Panc1 (cell line): ENCODE measurements at regions not wholly inside any gene's neighbourhood (a gene's known extent, or its start where the extent isn't known, plus 50 kb on each side); places are given as distances from the start of the nearest gene placed in this dataset.

Source experiments
- ATAC-seq: fragments of 200-7000 bp; cut with Tn5 transposase; 2 replicates; pipeline ENCODE4 v1.9.1; 2020; ENCODE audit warnings: mild to moderate bottlenecking, moderate library complexity
- BruUV-seq: library from RNA; stranded (reverse); fragments of 400-500 nt; replicated peaks from 2 replicates; lab custom pipeline; 2021; lab: Mats Ljungman, UMichigan
- CTCF ChIA-PET: fragments of 300-600 bp; sonication (Branson Sonifier 250); formaldehyde crosslinking; loops from one replicate; lab custom pipeline; 2022; ENCODE audit warnings: antibody characterized with exemption; lab: Charles Lee
- POLR2A ChIA-PET: fragments of 300-600 bp; sonication (Branson Sonifier 250); formaldehyde crosslinking; loops from one replicate; lab custom pipeline; 2022; ENCODE audit warnings: antibody characterized with exemption; lab: Charles Lee
- DNase-seq: peaks from one replicate; pipeline ENCODE4 v3.0.0-alpha.2; 2010; ENCODE audit warnings: low read depth, low spot score
- H3K27ac ChIP-seq: 2 replicates; pipeline ENCODE4 v1.5.1; 2011; ENCODE audit warnings: mild to moderate bottlenecking, low read length, inconsistent platforms
- H3K27me3 ChIP-seq: fragments of 200-500 bp; sonication (Bioruptor generic); 2 replicates; pipeline ENCODE4 v1.6.0; 2014; ENCODE audit warnings: low read length, inconsistent platforms; ENCODE audit not compliant: control insufficient read depth, insufficient read depth
- H3K36me3 ChIP-seq: fragments of 200-500 bp; sonication (Bioruptor generic); 2 replicates; pipeline ENCODE4 v1.5.1; 2014; ENCODE audit warnings: inconsistent platforms, mild to moderate bottlenecking, low read length, moderate library complexity; ENCODE audit not compliant: control insufficient read depth, insufficient read depth
- H3K4me1 ChIP-seq: 2 replicates; pipeline ENCODE4 v1.5.1; 2011; ENCODE audit warnings: inconsistent platforms, mild to moderate bottlenecking, low read length, moderate library complexity; ENCODE audit not compliant: control insufficient read depth, insufficient read depth
- H3K4me3 ChIP-seq, 2 experiments: 2 replicates each; pipeline ENCODE4 v1.5.1; 2011 to 2012; ENCODE audit warnings: low read depth in 2 of 2, low read length in 2 of 2, mild to moderate bottlenecking in 2 of 2, inconsistent platforms in 1 of 2, moderate library complexity in 1 of 2
- H3K9me3 ChIP-seq: fragments of 200-500 bp; sonication (Bioruptor generic); 2 replicates; pipeline ENCODE4 v1.5.1; 2014; ENCODE audit warnings: low read depth, mild to moderate bottlenecking, inconsistent platforms, low read length, moderate library complexity; ENCODE audit not compliant: control insufficient read depth, insufficient read depth
- CTCF ChIP-seq: fragments of 450-650 bp; IDR thresholded peaks from 2 replicates; pipeline ENCODE4 v1.5.1; 2017; ENCODE audit warnings: mild to moderate bottlenecking
- POLR2AphosphoS5 ChIP-seq: IDR thresholded peaks from 2 replicates; pipeline ENCODE4 v1.6.1; 2012; ENCODE audit warnings: mild to moderate bottlenecking, low read depth, low read length, moderate library complexity
- REST ChIP-seq, 2 experiments: IDR thresholded peaks; 2 replicates each; pipeline ENCODE4 v1.6.1; 2011 to 2012; ENCODE audit warnings: low read depth in 2 of 2, control low read depth in 1 of 2, low read length in 1 of 2, mild to moderate bottlenecking in 1 of 2, moderate library complexity in 1 of 2; ENCODE audit not compliant: insufficient read depth in 1 of 2
- SIN3A ChIP-seq: IDR thresholded peaks from 2 replicates; pipeline ENCODE4 v1.6.1; 2012; ENCODE audit warnings: low read depth, mild to moderate bottlenecking, low read length, moderate library complexity, borderline replicate concordance; ENCODE audit not compliant: insufficient read depth
- TCF7L2 ChIP-seq: IDR thresholded peaks from 2 replicates; pipeline ENCODE4 v1.6.1; 2011; ENCODE audit warnings: mild to moderate bottlenecking, low read depth, low read length, inconsistent platforms
- in situ Hi-C: cut with HindIII; loops from 2 replicates; pipeline ENCODE4 v1.10.0; 2016; ENCODE audit warnings: low sequenced_read_pairs, low pct_unique_long_range_greater_than_20kb
- intact Hi-C: fragments of 100-400 bp; cut with micrococcal nuclease; formaldehyde crosslinking; loops from one replicate; pipeline ENCODE4 v1.10.0; 2022; ENCODE audit not compliant: unreplicated experiment

- no peak for DNase-seq
- H3K27me3 ChIP-seq = no peaks in the 10 kb centered on the region
- in situ Hi-C loops (no loop called here), intact Hi-C loops (no loop called here)
- no peak for ATAC-seq
- no peaks in the 10 kb centered on the region for H3K4me1 ChIP-seq
- ChIA-PET POLR2A (no interaction called here), CTCF (no interaction called here)
- TF ChIP-seq POLR2AphosphoS5 (no peak), REST (IDR thresholded peaks at IDR 0.05; ENCODE audit: insufficient read depth in 1 of 2, low read depth in 2 of 2, low read length in 1 of 2) (no peak), CTCF (no peak), TCF7L2 (no peak), SIN3A (no peak)
- BruUV-seq = no TSS peak
- no peaks in the 10 kb centered on the region for H3K36me3 ChIP-seq
- no peak overlapping the region for H3K27ac ChIP-seq
- H3K4me3 ChIP-seq = no peak overlapping the region
- no peaks in the 10 kb centered on the region for H3K9me3 ChIP-seq
Measured at GRCh38 chr6:63456734-63457133, 115.5 kb upstream of the LOC128125822 start.

- ATAC-seq = no peak
- no peaks in the 10 kb centered on the region for H3K9me3 ChIP-seq
- ChIA-PET CTCF (no interaction called here), POLR2A (no interaction called here)
- BruUV-seq = no TSS peak
- no peak for DNase-seq
- no peak overlapping the region for H3K4me3 ChIP-seq
- H3K4me1 ChIP-seq = no peaks in the 10 kb centered on the region
- intact Hi-C loops (no loop called here), in situ Hi-C loops (no loop called here)
- H3K27ac ChIP-seq = no peak overlapping the region
- TF ChIP-seq REST (IDR thresholded peaks at IDR 0.05; ENCODE audit: insufficient read depth in 1 of 2, low read depth in 2 of 2, low read length in 1 of 2) (no peak), POLR2AphosphoS5 (no peak), SIN3A (no peak), TCF7L2 (no peak), CTCF (no peak)
- H3K27me3 ChIP-seq = no peaks in the 10 kb centered on the region
- no peaks in the 10 kb centered on the region for H3K36me3 ChIP-seq
Measured at GRCh38 chr6:63458480-63459115, 113.7 kb upstream of the LOC128125822 start.
